ENCODE measurements at regions not wholly inside any gene's neighbourhood (a gene's known extent, or its start where the extent isn't known, plus 50 kb on each side); places are given as distances from the start of the nearest gene placed in this dataset.

- TF ChIP-seq CTCF (IDR thresholded peaks at IDR 0.05) (no peak), POLR2A (IDR thresholded peaks at IDR 0.05) (no peak)
These were observed 82.8 kb upstream of the HES1 start for GRCh38 chr3:194053136-194053535.
